ENCODE measurements at regions not wholly inside any gene's neighbourhood (a gene's known extent, or its start where the extent isn't known, plus 50 kb on each side); places are given as distances from the start of the nearest gene placed in this dataset.

- TF ChIP-seq POLR2A (IDR thresholded peaks at IDR 0.05) (no peak), CTCF (IDR thresholded peaks at IDR 0.05) (no peak)
- WGBS, 2 donors = 62% methylated on average over 5 of the region's 5 CpGs
- H3K4me3 ChIP-seq (ENCODE audit: low read depth, poor library complexity, severe bottlenecking) = no peak overlapping the region
- no peak for DNase-seq (ENCODE audit: low spot score in 2 of 2)
- intact Hi-C loops (cut with DNase I; ENCODE audit: low total_unique reads) = no loop called here
Observed at GRCh38 chr3:30285188-30286006, 321.0 kb upstream of the TGFBR2 start.

- TF ChIP-seq POLR2A (IDR thresholded peaks at IDR 0.05) (no peak), CTCF (IDR thresholded peaks at IDR 0.05) (no peak)
- peak; percentile 66 to 91 for DNase-seq (ENCODE audit: low spot score in 2 of 2)
- WGBS, 2 donors = 3 to 5% methylated on average over 1 of the region's 1 CpG
- no peak overlapping the region for H3K4me3 ChIP-seq (ENCODE audit: low read depth, poor library complexity, severe bottlenecking)
- intact Hi-C loops (cut with DNase I; ENCODE audit: low total_unique reads) = no loop called here
Observed at GRCh38 chr3:30286007-30286669, 320.3 kb upstream of the TGFBR2 start.

GRCh38 chr3:30286811-30287210 is 319.6 kb upstream of the TGFBR2 start:
- intact Hi-C loops (cut with DNase I; ENCODE audit: low total_unique reads) = no loop called here
- no peak overlapping the region for H3K4me3 ChIP-seq (ENCODE audit: low read depth, poor library complexity, severe bottlenecking)
- TF ChIP-seq CTCF (IDR thresholded peaks at IDR 0.05) (no peak), POLR2A (IDR thresholded peaks at IDR 0.05) (no peak)
- no peak for DNase-seq (ENCODE audit: low spot score in 2 of 2)
- WGBS, 2 donors = 84 to 85% methylated on average over 2 of the region's 2 CpGs

GRCh38 chr3:30288830-30289229 is 317.6 kb upstream of the TGFBR2 start:
- TF ChIP-seq POLR2A (IDR thresholded peaks at IDR 0.05) (no peak), CTCF (IDR thresholded peaks at IDR 0.05) (no peak)
- DNase-seq (ENCODE audit: low spot score in 2 of 2) = no peak
- intact Hi-C loops (cut with DNase I; ENCODE audit: low total_unique reads) = no loop called here
- no peak overlapping the region for H3K4me3 ChIP-seq (ENCODE audit: low read depth, poor library complexity, severe bottlenecking)

- WGBS, 2 donors = 5 to 32% methylated on average over 1 of the region's 1 CpG
- DNase-seq (ENCODE audit: low spot score in 2 of 2) = no peak
- no peak for TF ChIP-seq POLR2A (IDR thresholded peaks at IDR 0.05)
- TF ChIP-seq CTCF (IDR thresholded peaks at IDR 0.05) = no peak
- no peak overlapping the region for H3K4me3 ChIP-seq (ENCODE audit: low read depth, poor library complexity, severe bottlenecking)
- intact Hi-C loops (cut with DNase I; ENCODE audit: low total_unique reads) = no loop called here
Observed at GRCh38 chr3:30289324-30289723, 317.1 kb upstream of the TGFBR2 start.
